ENCODE measurements at regions not wholly inside any gene's neighbourhood (a gene's known extent, or its start where the extent isn't known, plus 50 kb on each side); places are given as distances from the start of the nearest gene placed in this dataset.
"Not testable (repeated sequence)": the region's sequence is repeated elsewhere in the genome, so short reads cannot be mapped to it uniquely, and the experiment has no call there.

- Histone ChIP-seq H3K9me3 (ENCODE audit: control insufficient read depth, insufficient read depth, low read depth, low read length) (no peaks in the 10 kb centered on the region), H3K4me3 (ENCODE audit: low read depth, low read length) (no peak overlapping the region), H3K36me3 (ENCODE audit: control insufficient read depth in 2 of 2, insufficient read depth in 1 of 2, low read length in 2 of 2) (no peaks in the 10 kb centered on the region), H3K4me1 (ENCODE audit: control insufficient read depth, insufficient read depth, low read length) (no peaks in the 10 kb centered on the region), H3K27ac (ENCODE audit: extremely low read depth, low read depth, low read length) (no peak overlapping the region)
- ChIA-PET POLR2A (interaction anchor here (0.7 kb wide), 1 partner anchor 691 kb away, joined by 4 read pairs; no protein-coding TSS in a partner anchor), CTCF (interaction anchor here (0.6 kb wide), 1 partner anchor 144 kb away, joined by 3 read pairs; no protein-coding TSS in a partner anchor)
- no peak for TF ChIP-seq ZNF423 (tag by site-specific recombination; IDR thresholded peaks at IDR 0.05)
- TF ChIP-seq EGR2 (tag by site-specific recombination; IDR thresholded peaks at IDR 0.05; ENCODE audit: low read depth): peak; percentile 95
- no peak for TF ChIP-seq ZNF302 (tag by site-specific recombination; IDR thresholded peaks at IDR 0.05; ENCODE audit: low read depth)
- TF ChIP-seq ZFHX2 (tag by site-specific recombination; conservative IDR thresholded peaks at IDR 0.05): peak; percentile 94
Measured at GRCh38 chr21:35504277-35504676, 455.2 kb upstream of the RUNX1 start.

GRCh38 chr21:35503671-35504070 is 454.6 kb upstream of the RUNX1 start:
- CTCF ChIA-PET: interaction anchor here (0.6 to 1.4 kb wide), 2 partner anchors 128 to 145 kb away, joined by 3 read pairs; no protein-coding TSS in a partner anchor
- POLR2A ChIA-PET: no interaction called here
- Histone ChIP-seq H3K27ac (ENCODE audit: extremely low read depth, low read depth, low read length) (no peak overlapping the region), H3K36me3 (ENCODE audit: control insufficient read depth in 2 of 2, insufficient read depth in 1 of 2, low read length in 2 of 2) (no peaks in the 10 kb centered on the region), H3K9me3 (ENCODE audit: control insufficient read depth, insufficient read depth, low read depth, low read length) (no peaks in the 10 kb centered on the region), H3K4me3 (ENCODE audit: low read depth, low read length) (no peak overlapping the region), H3K4me1 (ENCODE audit: control insufficient read depth, insufficient read depth, low read length) (no peaks in the 10 kb centered on the region)
- TF ChIP-seq, protein P1, sequence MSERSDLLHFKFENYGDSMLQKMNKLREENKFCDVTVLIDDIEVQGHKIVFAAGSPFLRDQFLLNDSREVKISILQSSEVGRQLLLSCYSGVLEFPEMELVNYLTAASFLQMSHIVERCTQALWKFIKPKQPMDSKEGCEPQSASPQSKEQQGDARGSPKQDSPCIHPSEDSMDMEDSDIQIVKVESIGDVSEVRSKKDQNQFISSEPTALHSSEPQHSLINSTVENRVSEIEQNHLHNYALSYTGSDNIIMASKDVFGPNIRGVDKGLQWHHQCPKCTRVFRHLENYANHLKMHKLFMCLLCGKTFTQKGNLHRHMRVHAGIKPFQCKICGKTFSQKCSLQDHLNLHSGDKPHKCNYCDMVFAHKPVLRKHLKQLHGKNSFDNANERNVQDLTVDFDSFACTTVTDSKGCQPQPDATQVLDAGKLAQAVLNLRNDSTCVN (tag by site-specific recombination; optimal IDR thresholded peaks at IDR 0.05): no peak
- TF ChIP-seq GFI1B (tag by site-specific recombination; IDR thresholded peaks at IDR 0.05): no peak
- TF ChIP-seq ZNF112 (tag by site-specific recombination; IDR thresholded peaks at IDR 0.05): no peak
- no peak for TF ChIP-seq ZNF664 (tag by site-specific recombination; IDR thresholded peaks at IDR 0.05)
- TF ChIP-seq, protein P2, sequence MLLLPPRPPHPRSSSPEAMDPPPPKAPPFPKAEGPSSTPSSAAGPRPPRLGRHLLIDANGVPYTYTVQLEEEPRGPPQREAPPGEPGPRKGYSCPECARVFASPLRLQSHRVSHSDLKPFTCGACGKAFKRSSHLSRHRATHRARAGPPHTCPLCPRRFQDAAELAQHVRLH (tag by site-specific recombination; IDR thresholded peaks at IDR 0.05): no peak
- no peak for TF ChIP-seq MYNN (tag by site-specific recombination; IDR thresholded peaks at IDR 0.05; ENCODE audit: borderline replicate concordance)
- TF ChIP-seq, protein P3, sequence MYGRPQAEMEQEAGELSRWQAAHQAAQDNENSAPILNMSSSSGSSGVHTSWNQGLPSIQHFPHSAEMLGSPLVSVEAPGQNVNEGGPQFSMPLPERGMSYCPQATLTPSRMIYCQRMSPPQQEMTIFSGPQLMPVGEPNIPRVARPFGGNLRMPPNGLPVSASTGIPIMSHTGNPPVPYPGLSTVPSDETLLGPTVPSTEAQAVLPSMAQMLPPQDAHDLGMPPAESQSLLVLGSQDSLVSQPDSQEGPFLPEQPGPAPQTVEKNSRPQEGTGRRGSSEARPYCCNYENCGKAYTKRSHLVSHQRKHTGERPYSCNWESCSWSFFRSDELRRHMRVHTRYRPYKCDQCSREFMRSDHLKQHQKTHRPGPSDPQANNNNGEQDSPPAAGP (tag by site-specific recombination; IDR thresholded peaks at IDR 0.05): no peak
- TF ChIP-seq ZEB2 (tag by site-specific recombination; IDR thresholded peaks at IDR 0.05): no peak
- TF ChIP-seq ZBTB17 (tag by site-specific recombination; IDR thresholded peaks at IDR 0.05): no peak
- TF ChIP-seq ZFP3 (tag by site-specific recombination; IDR thresholded peaks at IDR 0.05; ENCODE audit: low read depth): no peak
- no peak for TF ChIP-seq ZNF416 (tag by site-specific recombination; IDR thresholded peaks at IDR 0.05)
- no peak for TF ChIP-seq ZNF223 (tag by site-specific recombination; IDR thresholded peaks at IDR 0.05)
- TF ChIP-seq ZNF629 (tag by site-specific recombination; IDR thresholded peaks at IDR 0.05): no peak
- TF ChIP-seq HOXD13 (CRISPR knock-in tag; IDR thresholded peaks at IDR 0.05; ENCODE audit: borderline replicate concordance): no peak

GRCh38 chr21:35502821-35503220 is 453.7 kb upstream of the RUNX1 start:
- Histone ChIP-seq H3K4me3 (ENCODE audit: low read depth, low read length) (no peak overlapping the region), H3K9me3 (ENCODE audit: control insufficient read depth, insufficient read depth, low read depth, low read length) (no peaks in the 10 kb centered on the region), H3K4me1 (ENCODE audit: control insufficient read depth, insufficient read depth, low read length) (no peaks in the 10 kb centered on the region), H3K27ac (ENCODE audit: extremely low read depth, low read depth, low read length) (no peak overlapping the region), H3K36me3 (ENCODE audit: control insufficient read depth in 2 of 2, insufficient read depth in 1 of 2, low read length in 2 of 2) (no peaks in the 10 kb centered on the region)
- ChIA-PET POLR2A (no interaction called here), CTCF (interaction anchor here (1.4 kb wide), 1 partner anchor 129 kb away, joined by 3 read pairs; no protein-coding TSS in a partner anchor)
- TF ChIP-seq ZSCAN18 (tag by site-specific recombination; IDR thresholded peaks at IDR 0.05): no peak
- TF ChIP-seq ZNF629 (tag by site-specific recombination; IDR thresholded peaks at IDR 0.05): 0 out of 2 replicates have a peak, but pooled peaks have one; percentile 30
- TF ChIP-seq ATF2 (tag by site-specific recombination; IDR thresholded peaks at IDR 0.05; ENCODE audit: low read depth): 0 out of 2 replicates have a peak, but pooled peaks have one; percentile 11
- TF ChIP-seq ZBTB1 (tag by site-specific recombination; IDR thresholded peaks at IDR 0.05): no peak
- 0 out of 2 replicates have a peak, but pooled peaks have one; percentile 41 for TF ChIP-seq ZBTB21 (tag by site-specific recombination; IDR thresholded peaks at IDR 0.05)
- no peak for TF ChIP-seq KLF1 (tag by site-specific recombination; IDR thresholded peaks at IDR 0.05)

- CTCF ChIA-PET: not testable (repeated sequence)
Measured at GRCh38 chr21:35497522-35497921, 448.4 kb upstream of the RUNX1 start.

More at GRCh38 chr21:35497522-35497921, 448.4 kb upstream of the RUNX1 start:
- H3K9me3 ChIP-seq (ENCODE audit: control insufficient read depth, insufficient read depth, low read depth, low read length); H3K4me1 ChIP-seq (ENCODE audit: control insufficient read depth, insufficient read depth, low read length); H3K27ac ChIP-seq (ENCODE audit: extremely low read depth, low read depth, low read length); H3K36me3 ChIP-seq (ENCODE audit: control insufficient read depth in 2 of 2, insufficient read depth in 1 of 2, low read length in 2 of 2); POLR2A ChIA-PET; H3K4me3 ChIP-seq (ENCODE audit: low read depth, low read length): not testable (repeated sequence)

Measured in HEK293 (cell line).